Stromal cell of bone marrow (primary cell): ENCODE measurements at regions not wholly inside any gene's neighbourhood (a gene's known extent, or its start where the extent isn't known, plus 50 kb on each side); places are given as distances from the start of the nearest gene placed in this dataset.

ENCODE experiments used
- DNase-seq: peaks from one replicate; pipeline ENCODE4 v3.0.0-alpha.2; 2012; ENCODE audit warnings: low read depth

DNA sequence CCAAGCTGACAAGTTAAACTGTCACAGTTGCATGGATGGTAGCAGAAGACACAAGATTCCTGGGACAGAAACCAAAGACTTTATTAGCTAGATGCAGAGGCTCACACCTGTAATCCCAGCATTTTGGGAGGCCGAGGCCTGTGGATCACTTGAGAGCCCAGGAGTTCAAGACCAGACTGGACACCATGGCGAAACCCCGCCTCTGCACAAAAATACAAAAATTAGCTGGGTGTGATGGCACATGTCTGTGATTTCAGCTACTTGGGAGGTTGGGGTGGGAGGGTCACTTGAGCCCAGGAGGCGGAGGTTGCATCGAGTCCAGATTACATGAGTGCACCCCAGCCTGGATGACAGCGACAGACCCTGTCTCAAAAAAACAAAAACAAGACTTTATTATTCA lies 346.6 kb downstream of the IRS2 start:
- no peak for DNase-seq

DNA sequence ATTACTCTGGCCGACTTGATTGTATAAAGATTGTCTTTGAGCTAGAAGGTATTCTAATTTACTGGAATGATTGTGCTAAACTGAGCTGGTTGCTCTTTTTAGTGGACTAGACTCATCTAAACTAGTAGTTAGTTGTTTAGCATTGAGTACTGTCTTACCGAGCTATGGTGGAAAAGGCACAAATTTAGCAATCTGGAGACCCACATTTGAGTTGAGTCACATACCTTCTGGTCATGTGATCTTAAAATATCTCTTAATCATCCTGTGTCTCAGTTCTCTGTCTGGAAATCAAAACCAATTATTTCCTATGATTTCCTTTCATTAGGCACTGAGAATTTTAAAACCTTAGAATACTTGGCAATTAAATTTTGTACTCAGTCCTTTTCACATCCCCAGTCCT lies 349.5 kb downstream of the IRS2 start:
- DNase-seq: no peak

DNA sequence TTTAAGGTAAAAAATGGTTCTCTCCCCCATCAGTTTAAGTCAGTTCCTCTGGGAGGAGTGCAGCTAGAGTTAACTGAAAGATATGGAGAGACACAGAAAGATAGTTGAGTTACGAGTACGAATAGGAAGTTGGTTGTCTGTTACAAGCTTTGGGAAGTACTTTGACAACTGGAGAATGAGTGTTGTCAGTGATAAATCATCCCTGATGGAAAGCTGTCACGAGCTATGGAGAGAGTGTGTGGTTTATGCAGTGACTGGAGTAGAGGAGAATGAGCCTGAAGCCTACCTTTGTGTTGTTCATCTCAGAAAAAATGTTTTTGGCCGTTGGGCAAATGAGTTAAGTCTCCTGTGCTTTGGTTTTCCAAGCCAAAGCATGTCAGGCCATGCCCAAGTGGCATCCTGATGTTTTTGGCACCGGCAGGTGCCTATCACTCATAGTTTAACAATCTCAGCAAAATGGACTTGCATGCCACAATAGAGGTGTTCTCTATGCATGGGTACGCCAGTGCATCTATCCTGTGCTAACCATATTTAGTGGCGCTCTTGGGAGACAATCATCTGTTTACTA lies 350.2 kb downstream of the IRS2 start:
- DNase-seq: no peak

DNA sequence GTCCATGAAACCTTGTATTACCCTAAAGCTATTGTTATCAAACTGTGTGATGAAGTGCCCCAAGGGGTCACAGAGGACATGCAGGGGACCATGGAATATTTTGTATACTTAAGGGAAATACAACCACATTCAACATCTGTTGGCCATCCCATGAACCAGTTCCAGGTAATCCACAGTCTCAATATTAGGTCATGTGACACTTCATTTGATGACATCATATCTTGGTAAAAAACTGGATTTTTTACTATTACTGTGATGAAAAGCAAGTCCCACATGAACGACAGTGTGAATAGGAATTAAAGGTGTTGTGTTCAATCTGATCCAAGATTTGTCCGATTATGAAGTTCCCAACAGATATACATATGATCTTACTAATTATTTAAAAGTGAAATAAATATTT lies 355.2 kb downstream of the IRS2 start:
- DNase-seq: no peak

DNA sequence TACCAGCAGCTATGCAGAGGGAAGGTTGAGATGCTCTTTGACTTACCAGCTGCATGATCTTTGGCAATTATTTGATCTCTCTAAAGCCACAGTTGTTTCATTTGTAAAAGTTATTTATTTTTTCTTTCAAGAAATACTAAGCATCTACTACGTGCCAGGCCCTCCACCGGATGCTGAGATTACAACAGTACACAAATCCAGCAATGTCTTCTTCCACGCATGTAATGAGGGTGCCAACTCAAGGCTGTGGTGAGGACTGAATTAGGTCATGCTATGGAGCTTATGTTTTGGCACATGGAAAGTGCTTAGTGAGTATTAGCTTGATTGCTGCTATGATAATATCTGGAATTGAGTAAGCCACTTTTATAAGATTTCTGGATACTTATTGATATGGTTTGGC lies 358.2 kb downstream of the IRS2 start:
- no peak for DNase-seq

DNA sequence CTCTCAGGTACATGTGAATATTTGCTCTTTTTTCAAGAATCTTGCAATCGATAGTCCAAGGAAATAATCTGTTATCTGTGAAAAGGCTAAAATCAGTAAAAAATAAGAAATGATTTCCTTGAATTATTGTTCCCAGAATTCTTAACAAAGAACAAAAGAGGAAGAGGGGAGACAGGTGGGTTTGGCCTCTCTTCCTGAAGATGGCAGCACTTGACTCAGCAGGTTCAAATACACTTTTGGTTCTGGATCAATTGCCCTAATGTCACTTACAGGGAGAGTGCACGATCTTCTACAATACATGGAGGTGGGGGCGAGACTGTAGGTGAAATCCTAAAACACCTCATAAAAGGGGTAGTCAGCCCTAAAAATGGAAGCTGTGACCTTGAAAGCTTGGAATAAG lies 358.7 kb downstream of the IRS2 start:
- no peak for DNase-seq

DNA sequence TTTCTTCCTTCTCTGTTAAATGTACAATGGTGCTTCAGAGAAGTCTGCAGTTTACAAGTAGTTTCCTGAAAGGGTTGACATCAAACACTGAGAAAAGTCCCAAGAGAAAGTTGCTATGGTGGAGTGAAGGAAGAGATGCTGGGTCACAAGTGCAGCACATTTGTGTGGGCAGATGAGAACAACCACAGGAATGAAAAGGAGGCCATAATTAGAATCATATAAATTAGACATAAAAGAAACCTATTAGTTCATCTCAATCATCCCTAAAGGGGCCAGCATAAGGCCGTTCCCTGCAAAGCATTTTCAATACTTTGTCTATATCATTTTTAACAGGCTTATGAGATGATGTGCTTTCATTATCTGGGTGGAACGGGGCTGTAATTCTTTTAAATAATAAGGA lies 359.2 kb downstream of the IRS2 start:
- no peak for DNase-seq

DNA sequence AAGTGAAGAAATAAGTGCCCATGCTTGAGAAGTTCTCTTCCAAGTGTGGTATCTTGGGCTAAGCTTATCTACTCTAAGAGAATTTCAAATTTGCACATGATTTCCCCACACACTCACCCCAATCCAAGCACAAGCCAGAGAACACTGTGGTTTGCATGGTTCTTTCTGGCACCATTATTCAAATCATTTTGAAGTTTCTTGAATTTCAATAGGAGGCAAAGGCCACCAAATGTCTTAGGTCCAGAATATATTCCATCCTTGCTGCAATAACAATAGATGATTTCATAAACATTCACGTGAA lies 359.7 kb downstream of the IRS2 start:
- no peak for DNase-seq

DNA sequence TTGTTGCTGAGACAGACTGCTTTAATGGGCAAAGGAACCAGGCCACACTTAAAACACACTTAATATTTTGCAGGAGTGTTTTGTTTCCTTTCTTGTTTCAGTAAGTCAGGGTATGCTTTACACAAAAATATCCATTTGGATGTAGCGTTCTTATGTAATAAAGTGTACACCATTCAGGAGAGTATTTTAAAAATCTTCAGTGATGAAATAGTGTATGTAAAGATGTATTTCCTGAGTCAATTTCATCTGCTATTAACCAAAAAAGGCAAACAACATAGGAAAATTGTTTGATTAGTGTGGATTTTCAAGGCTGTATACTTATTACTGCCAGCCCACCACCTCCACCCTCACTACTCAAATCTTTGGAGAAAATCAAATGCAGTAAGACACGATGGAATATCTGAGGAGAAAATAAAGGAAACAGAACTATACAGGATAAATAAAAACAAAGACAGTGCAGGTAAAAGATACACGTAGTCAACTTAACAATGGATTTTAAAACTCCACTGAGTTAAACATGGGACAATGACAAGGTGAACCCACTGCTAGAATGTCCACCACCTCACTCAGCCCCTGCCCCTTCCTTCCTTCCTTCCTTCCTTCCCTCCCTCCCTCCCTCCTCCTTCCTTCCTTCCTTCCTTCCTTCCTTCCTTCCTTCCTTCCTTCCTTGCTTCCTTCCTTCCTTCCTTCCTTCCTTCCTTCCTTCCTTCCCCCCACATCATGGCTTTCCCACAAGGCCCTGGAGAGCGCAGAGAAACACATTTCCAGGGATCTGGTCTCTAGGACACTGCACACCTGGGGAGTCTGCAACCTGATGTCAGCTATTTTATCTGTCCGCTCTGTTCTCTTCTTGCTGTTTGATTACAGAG lies 360.3 kb downstream of the IRS2 start:
- DNase-seq: no peak

DNA sequence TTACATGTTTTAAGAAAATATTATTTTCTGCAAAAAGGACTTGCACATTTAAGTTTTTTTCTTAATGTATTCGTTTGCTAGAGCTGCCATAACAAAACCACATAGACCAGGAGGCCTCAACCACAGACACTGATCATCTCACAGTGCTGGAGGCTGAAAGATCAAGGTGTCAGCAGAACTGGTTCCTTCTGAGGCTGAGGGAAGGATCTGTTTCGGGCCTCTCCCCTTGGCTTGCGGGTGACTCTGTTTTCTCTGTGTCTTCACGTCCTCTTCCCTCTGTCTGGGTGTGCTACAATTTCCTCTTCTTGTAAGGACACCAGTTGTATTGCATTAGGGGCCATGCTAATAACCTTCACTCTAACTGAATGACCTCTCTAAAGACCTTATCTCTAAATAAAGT lies 364.2 kb downstream of the IRS2 start:
- DNase-seq: no peak

DNA sequence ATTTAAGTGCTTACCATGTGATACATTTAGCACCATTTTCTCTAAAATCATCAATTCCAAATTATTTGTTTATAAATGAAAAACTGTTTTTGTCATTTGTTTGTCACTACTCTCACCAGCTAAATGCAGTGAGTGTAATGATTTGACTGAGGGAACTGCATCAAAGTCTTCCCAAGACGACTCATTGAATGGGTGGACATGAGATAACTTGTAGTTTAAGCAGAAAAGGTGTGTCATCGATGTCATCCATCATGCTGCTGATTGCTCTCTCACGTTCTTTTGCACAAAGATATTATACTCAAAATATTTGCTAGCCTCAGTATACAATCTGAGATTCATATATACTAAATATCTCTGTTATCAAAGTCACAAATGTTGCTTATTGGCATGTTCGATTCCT lies 366.5 kb downstream of the IRS2 start:
- DNase-seq: no peak

DNA sequence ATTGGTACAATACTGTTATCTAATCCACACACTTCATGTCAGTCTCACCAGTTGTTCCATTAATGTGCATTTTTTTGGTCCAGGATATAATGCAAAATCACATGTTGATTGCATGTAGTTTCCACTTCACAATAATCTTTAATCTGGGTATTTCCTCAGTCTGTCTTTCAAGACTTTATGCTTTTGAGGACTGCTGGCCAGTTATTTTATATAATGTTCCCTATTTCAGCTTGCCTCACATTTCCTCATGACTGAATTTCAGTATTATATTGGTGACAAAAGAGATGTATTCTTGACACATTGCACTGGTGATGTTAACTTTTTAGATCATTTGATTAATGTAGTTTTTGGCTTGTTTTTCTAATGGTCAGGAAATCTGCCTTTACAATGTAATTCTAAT lies 368.3 kb downstream of the IRS2 start:
- DNase-seq: no peak

DNA sequence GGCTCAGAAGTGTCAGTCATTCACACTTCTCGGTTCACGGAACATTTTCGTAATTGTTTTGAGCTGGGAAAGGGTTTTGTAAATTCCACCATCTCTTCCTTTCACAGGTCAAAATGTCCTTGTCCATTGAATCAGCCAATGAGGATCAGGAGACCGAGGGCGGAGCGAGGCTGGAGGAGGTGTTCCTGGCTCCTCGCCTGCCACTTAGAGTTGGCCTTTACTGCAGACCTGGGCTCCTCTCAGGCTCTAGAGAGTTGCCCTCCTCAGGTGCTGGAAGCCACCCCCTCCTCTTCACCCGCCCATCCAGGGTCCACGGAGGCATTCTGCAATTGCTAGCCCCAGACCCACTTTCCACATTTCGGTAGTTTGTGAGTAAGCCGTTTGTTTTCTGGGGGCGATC lies 370.4 kb downstream of the IRS2 start:
- DNase-seq: no peak

DNA sequence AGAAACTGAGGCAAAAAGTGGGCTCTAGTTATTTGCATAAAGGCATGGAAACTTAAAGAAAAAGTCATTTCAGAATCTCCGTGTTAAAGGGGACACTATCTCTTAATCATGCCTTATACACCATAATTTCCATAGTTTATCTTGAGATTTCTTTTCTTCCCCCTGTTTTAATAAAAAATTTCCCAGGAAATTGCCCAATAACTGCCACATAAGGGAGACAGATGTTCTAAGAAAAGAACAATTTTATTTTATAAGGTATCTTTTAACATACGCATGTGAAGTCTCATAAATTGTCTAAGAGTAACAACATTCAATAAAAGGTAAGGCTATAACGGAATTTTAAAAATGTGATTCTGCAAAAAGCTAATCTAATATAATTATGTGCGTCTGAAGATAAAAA lies 371.3 kb downstream of the IRS2 start:
- DNase-seq: no peak

DNA sequence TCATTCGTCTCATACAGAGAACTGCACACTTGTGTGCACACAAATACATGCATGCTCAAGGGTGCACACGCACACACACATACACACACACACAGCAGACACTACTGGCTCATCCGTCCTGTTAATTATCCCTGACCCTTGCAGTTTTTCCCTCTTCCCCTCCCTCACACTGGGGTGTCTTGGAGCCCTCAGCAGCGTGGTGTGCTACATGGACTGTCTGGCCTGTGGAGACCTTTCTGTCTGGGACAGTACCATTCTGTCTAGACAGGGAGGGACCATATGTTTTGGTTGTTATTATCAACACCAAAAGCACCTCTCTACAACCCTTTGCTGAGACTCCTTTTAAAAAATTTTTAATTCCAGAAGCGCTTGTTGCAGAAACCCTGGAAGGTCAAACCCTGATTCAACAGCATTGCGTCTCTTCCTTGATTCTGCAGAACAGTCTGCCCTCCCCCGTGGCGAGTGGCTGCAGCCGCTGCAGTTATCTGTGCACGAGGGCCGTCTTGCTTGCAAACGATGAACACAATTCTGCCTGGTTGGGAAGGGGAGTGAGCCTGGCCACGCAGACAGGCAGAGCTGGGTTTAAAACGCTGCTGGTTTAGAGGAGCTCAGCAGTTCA lies 374.0 kb downstream of the IRS2 start:
- no peak for DNase-seq

DNA sequence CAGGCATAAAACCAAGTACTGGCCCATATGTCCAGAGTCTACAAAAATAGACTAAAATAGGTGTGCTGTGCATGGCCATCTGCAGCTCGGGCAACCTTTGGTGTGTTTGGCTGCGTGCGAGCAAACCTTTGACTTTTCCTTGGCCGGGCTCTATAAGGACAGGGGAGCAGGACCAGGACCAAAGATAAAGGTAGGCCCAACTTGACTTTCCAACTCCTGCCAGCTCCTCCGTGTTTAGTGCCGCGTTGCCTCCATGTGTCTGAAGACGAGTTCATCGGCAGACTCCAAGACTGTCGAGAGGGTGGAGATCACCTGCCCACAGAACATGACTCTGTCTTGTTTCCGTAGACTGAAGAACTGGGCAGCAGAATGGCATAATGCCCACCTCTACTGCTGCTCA lies 375.5 kb downstream of the IRS2 start:
- no peak for DNase-seq

DNA sequence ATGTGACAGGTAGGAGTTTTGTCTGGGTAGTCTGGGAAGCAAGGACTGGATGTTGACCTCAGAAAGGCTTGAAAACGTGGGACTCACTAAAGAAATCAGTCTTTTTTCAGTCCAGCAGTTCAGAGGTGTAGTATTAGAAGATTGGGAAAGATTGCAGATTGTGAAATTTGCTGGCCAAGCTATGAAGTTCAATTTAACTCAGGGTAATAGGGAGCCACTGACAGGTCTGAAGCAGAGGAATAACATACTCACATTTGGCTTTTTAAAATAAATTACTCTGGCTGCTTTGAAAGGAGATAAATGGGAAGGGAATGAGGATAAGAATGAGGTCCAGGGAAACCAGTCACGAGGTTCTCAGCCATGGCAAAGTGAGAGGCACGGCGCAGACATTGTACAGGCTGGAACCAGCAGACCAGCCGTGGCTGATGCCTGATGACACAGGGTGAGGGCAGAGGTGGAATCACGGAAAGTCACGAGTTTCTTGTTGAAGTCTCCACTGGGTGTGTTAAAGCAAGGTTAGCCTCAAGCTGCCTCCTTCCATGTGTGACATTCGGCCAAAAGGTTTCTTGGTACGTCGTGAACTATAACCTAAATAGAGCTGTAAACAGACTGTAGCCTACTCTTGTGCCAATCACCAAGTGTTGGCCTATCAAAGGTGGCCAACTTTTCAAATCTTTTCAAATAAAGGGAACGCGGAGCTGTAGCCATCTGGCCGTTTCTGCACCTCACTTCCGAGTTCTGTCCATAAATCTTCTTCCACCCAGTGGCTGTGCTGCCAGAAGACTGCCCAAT lies 377.6 kb downstream of the IRS2 start:
- no peak for DNase-seq

DNA sequence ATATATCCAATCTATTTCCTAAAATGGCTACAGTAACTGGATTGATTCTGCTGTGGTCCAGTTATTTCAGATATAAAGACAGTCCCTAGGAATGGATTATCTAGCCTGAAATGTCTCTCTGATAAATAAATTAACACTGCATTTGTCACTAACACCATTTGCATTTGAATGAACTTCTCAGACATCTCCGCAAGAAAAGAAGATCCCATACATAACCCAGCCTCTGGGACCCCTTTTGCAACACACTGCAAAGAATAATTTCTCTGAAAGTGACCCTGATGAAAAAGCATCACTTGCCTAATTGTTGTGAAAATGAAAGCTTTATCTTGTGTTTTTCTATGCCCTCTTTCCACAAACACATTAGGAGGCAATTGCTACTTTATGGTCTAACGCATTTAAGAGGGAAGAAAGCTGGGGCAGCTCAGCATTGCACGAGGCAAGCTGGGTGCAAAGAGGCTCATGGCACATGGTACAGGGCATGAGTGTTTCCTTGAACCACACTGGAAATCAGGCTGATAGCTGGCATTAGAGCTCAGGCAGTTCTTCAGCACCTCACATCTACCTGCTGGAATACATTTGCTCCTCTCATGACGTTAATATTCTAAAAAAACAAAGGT lies 379.9 kb downstream of the IRS2 start:
- DNase-seq: no peak

DNA sequence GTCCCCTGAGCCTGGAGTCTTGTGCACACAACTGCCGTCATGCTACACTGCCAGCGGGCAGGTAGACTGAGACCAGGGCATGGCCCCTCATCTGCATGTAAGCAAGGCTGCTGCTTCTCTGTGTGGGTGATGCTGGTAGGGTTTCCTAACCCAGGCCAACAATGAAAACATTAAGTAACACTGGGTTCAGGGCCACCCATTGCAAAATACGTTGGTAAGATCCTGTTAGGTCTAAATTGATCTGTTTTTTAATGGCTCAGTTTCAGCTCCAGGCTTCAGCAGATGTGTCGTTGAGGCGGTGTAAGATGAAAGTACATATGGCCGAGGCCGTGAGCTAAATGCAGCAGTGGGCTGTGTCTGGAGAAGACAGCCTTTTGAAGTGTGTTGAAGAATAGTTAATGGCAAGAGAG lies 383.4 kb downstream of the IRS2 start:
- DNase-seq: no peak

DNA sequence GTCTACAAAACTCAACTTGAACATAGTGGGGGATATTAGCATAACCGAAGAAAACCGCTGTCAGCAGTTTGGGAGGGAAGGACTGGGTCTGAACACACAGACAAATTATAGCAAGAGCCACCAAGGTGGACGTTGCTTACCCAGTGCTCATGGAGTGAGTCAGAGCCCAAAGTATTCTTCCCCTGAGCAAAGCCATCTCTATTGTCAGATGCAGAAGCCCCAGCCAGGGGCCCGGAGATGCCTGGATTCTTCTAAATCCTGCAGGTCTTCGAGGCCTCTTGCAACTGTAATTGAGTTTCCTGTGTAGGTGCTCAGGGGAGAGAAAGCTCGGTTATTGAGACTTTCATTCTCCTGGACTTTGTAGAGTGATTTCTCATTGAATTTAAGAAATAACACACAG lies 384.5 kb downstream of the IRS2 start:
- DNase-seq: no peak

DNA sequence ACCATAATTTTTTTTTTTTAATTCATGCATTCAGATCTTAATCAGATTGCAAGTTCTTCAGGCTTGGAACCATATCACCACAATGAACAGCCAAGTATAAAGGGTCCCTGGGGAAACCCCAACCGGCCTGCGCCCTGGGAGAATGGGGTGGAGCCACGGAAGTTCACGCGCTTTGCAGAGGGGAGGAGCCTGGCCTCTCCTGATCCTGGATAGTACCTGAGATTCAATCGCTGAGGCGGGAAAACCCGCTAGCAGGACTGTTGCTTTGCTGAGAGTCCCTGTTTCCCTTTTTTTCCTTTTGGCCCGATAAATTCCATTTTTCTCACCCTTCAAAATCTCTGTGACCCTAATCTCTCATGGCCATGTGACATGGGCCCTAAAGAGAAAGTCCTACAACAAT lies 385.1 kb downstream of the IRS2 start:
- DNase-seq: no peak

DNA sequence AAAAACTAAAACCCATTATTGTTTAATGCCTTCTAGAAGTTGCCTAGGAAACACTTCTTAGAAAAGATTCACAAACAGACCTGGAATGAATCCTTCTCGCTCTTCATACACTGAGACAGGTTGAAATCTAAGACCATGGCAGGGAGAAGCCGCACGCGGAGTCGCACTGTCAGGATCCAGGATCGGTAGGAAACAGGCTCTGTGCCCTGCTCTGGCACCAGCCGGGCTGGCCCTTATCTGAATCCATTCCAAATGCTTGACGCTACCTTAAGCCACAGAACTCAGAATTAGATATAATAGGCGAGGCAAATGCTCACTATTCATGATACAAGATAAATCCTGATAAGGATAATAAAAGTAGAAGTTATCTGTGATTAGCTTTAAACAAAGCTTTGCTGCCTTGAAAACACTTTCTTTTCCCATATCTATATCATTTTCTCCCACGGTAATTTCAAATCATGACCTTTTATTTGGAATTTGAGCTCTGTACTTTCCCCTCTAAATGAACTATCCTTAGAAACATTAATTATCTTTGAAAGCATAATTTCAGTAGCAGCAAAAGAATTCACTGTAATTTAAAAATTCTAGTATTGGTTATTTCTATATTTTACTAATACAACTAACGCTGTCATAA lies 385.6 kb downstream of the IRS2 start:
- no peak for DNase-seq
